HCT116 (cell line): ENCODE measurements at regions not wholly inside any gene's neighbourhood (a gene's known extent, or its start where the extent isn't known, plus 50 kb on each side); places are given as distances from the start of the nearest gene placed in this dataset.

Experiments used
- ATAC-seq: fragments of 200-7000 bp; cut with Tn5 transposase; 2 replicates; pipeline ENCODE4 v1.9.1; 2020; ENCODE audit warnings: mild to moderate bottlenecking, moderate library complexity
- BruUV-seq: library from RNA; stranded (reverse); fragments of 400-500 nt; replicated peaks from 2 replicates; lab custom pipeline; 2021; lab: Mats Ljungman, UMichigan
- CTCF ChIA-PET: fragments of 300-600 bp; sonication (Branson Sonifier 250); formaldehyde crosslinking; loops from one replicate; lab custom pipeline; 2021; ENCODE audit warnings: antibody characterized with exemption; lab: Charles Lee
- POLR2A ChIA-PET: fragments of 300-600, 350-600 bp; sonication (Branson Sonifier 250); formaldehyde crosslinking; loops from one replicate; lab custom pipeline; 2021; ENCODE audit warnings: antibody characterized with exemption; lab: Charles Lee
- RAD21 ChIA-PET, 2 experiments: fragments of 300-600 bp; sonication (Branson Sonifier 250); formaldehyde crosslinking; loops; one replicate each; lab custom pipeline; 2023; ENCODE audit warnings: low total read pairs in 2 of 2; ENCODE audit not compliant: uncharacterized antibody in 2 of 2, unreplicated experiment in 2 of 2, low non-redundant PET in 1 of 2; lab: Charles Lee
- DNase-seq: peaks from one replicate; pipeline ENCODE4 v3.0.0-alpha.2; 2010; ENCODE audit warnings: low read depth, low spot score
- H2AFZ ChIP-seq: fragments of 200-600 bp; shearing (Covaris generic), sonication (generic); 2 replicates; pipeline ENCODE4 v1.6.1; 2017; ENCODE audit warnings: low read depth, mixed run types, mixed read lengths, antibody characterized with exemption, low read length; ENCODE audit not compliant: poor library complexity, severe bottlenecking
- H3K27ac ChIP-seq: 2 replicates; pipeline ENCODE4 v1.5.1; 2012; ENCODE audit warnings: low read depth, low read length
- H3K27me3 ChIP-seq: fragments of 200-600 bp; sonication (generic); 2 replicates; pipeline ENCODE4 v1.6.1; 2016; ENCODE audit warnings: mixed run types, low read length, mixed read lengths; ENCODE audit not compliant: insufficient read depth
- H3K36me3 ChIP-seq, 2 experiments: fragments of 200-500 bp in 1 of 2; fragments of 200-600 bp in 1 of 2; sonication (Bioruptor generic) in 1 of 2; sonication (generic) in 1 of 2; 2 replicates each; pipeline versions ENCODE4 v1.5.1 to v1.6.1; 2014 to 2016; ENCODE audit warnings: low read length in 2 of 2, inconsistent platforms in 1 of 2, mixed read lengths in 1 of 2, mixed run types in 1 of 2; ENCODE audit not compliant: insufficient read depth in 2 of 2, control insufficient read depth in 1 of 2
- H3K4me1 ChIP-seq, 2 experiments: fragments of 200-600 bp in 1 of 2; sonication (generic) in 1 of 2; 2 replicates each; pipeline versions ENCODE4 v1.5.1 to v1.6.1; 2012 to 2017; ENCODE audit warnings: low read length in 2 of 2, inconsistent platforms in 1 of 2, mild to moderate bottlenecking in 1 of 2, mixed read lengths in 1 of 2, mixed run types in 1 of 2, moderate library complexity in 1 of 2; ENCODE audit not compliant: insufficient read depth in 2 of 2, control insufficient read depth in 1 of 2
- H3K4me2 ChIP-seq: fragments of 200-600 bp; sonication (generic); 2 replicates; pipeline ENCODE4 v1.6.1; 2017; ENCODE audit warnings: mixed run types, low read length, mixed read lengths
- H3K4me3 ChIP-seq, 2 experiments: fragments of 200-600 bp in 1 of 2; sonication (generic) in 1 of 2; replicated peaks in 1 of 2; 2 replicates each; pipeline ENCODE4 v1.5.1; 2011 to 2016; ENCODE audit warnings: low read length in 2 of 2, control low read depth in 1 of 2, low read depth in 1 of 2, mild to moderate bottlenecking in 1 of 2, mixed read lengths in 1 of 2, mixed run types in 1 of 2
- H3K79me2 ChIP-seq: fragments of 200-600 bp; sonication (generic); 2 replicates; pipeline ENCODE4 v1.6.1; 2017; ENCODE audit warnings: mild to moderate bottlenecking, mixed run types, low read length, moderate library complexity, mixed read lengths; ENCODE audit not compliant: insufficient read depth
- H3K9ac ChIP-seq: fragments of 200-600 bp; sonication (generic); 2 replicates; pipeline ENCODE4 v1.6.1; 2016; ENCODE audit warnings: low read length, mixed read lengths
- H3K9me2 ChIP-seq: fragments of 200-600 bp; sonication (generic), shearing (Covaris generic); 2 replicates; pipeline ENCODE4 v1.6.1; 2017; ENCODE audit warnings: mixed run types, mild to moderate bottlenecking, moderate library complexity; ENCODE audit not compliant: insufficient read depth
- H3K9me3 ChIP-seq, 2 experiments: fragments of 200-500 bp in 1 of 2; fragments of 200-600 bp in 1 of 2; sonication (Bioruptor generic) in 1 of 2; sonication (generic) in 1 of 2; 2 replicates each; pipeline ENCODE4 v1.6.1; 2014 to 2017; ENCODE audit warnings: low read length in 2 of 2, mixed read lengths in 2 of 2, inconsistent platforms in 1 of 2, low read depth in 1 of 2, mild to moderate bottlenecking in 1 of 2, mixed run types in 1 of 2, moderate library complexity in 1 of 2; ENCODE audit not compliant: control insufficient read depth in 1 of 2, insufficient read depth in 1 of 2
- H4K20me1 ChIP-seq: fragments of 200-600 bp; sonication (generic), shearing (Covaris generic); 2 replicates; pipeline ENCODE4 v1.6.1; 2017; ENCODE audit warnings: mixed run types, mild to moderate bottlenecking, moderate library complexity; ENCODE audit not compliant: insufficient read depth
- ATF3 ChIP-seq: IDR thresholded peaks from 2 replicates; pipeline ENCODE4 v1.6.1; 2012
- CBX3 ChIP-seq: IDR thresholded peaks from 2 replicates; pipeline ENCODE4 v1.6.1; 2012; ENCODE audit warnings: low read depth
- CTCF ChIP-seq, 3 experiments: fragments of 200-600 bp in 1 of 3; sonication (generic) in 1 of 3; IDR thresholded peaks in 2 of 3; conservative IDR thresholded peaks in 1 of 3; 2 replicates each; pipeline ENCODE4 v1.5.1; 2012 to 2017; ENCODE audit warnings: low read depth in 2 of 3, low read length in 2 of 3, antibody characterized with exemption in 1 of 3, borderline replicate concordance in 1 of 3, control low read depth in 1 of 3, mild to moderate bottlenecking in 1 of 3, mixed read lengths in 1 of 3, mixed run types in 1 of 3, moderate library complexity in 1 of 3; ENCODE audit not compliant: insufficient read depth in 1 of 3
- EGR1 ChIP-seq: IDR thresholded peaks from 2 replicates; pipeline ENCODE4 v1.6.1; 2012; ENCODE audit warnings: low read depth
- ELF1 ChIP-seq: IDR thresholded peaks from 2 replicates; pipeline ENCODE4 v1.6.1; 2012; ENCODE audit warnings: low read depth, borderline replicate concordance
- EZH2phosphoT487 ChIP-seq: fragments of 200-600 bp; IDR thresholded peaks from 2 replicates; pipeline ENCODE4 v1.6.1; 2018; ENCODE audit warnings: antibody characterized with exemption, borderline replicate concordance
- JUND ChIP-seq: IDR thresholded peaks from 2 replicates; pipeline ENCODE4 v1.6.1; 2012
- POLR2AphosphoS5 ChIP-seq: IDR thresholded peaks from 2 replicates; pipeline ENCODE4 v1.6.1; 2011; ENCODE audit warnings: mild to moderate bottlenecking, low read depth, low read length, moderate library complexity
- SRF ChIP-seq: IDR thresholded peaks from 2 replicates; pipeline ENCODE4 v1.6.1; 2012; ENCODE audit warnings: low read depth
- ZFX ChIP-seq: fragments of 450-650 bp; IDR thresholded peaks from 2 replicates; pipeline ENCODE4 v1.6.1; 2017
- intact Hi-C: fragments of 100-400 bp; cut with micrococcal nuclease; formaldehyde crosslinking; loops from 2 replicates; pipeline ENCODE4 v1.10.0; 2022

- no peak for TF ChIP-seq POLR2AphosphoS5
These were observed 195.9 kb upstream of the LDB2 start (continued) for GRCh38 chr4:17094159-17094875.

GRCh38 chr4:17093481-17093880 is 195.0 kb upstream of the LDB2 start:
- Histone ChIP-seq H3K9ac (no peak overlapping the region), H4K20me1 (no peaks in the 10 kb centered on the region), H3K4me1 (no peaks in the 10 kb centered on the region), H2AFZ (no peak overlapping the region), H3K36me3 (no peaks in the 10 kb centered on the region), H3K4me3 (no peak overlapping the region), H3K27ac (no peak overlapping the region), H3K27me3 (peaks cover 7% of the 10 kb centered on the region; the same call in 1 of the 2 replicates), H3K79me2 (no peaks in the 10 kb centered on the region), H3K9me3 (no peaks in the 10 kb centered on the region), H3K9me2 (no peaks in the 10 kb centered on the region), H3K4me2 (no peak overlapping the region)
- DNase-seq (no peak), ATAC-seq (no peak)
- no peak for TF ChIP-seq POLR2AphosphoS5
- no peak for TF ChIP-seq ELF1
- no peak for TF ChIP-seq ATF3
- no peak for TF ChIP-seq EGR1
- TF ChIP-seq CBX3 = no peak
- no peak for TF ChIP-seq JUND
- no peak for TF ChIP-seq EZH2phosphoT487
- no peak for TF ChIP-seq SRF
- no peak for TF ChIP-seq ZFX
- no peak for TF ChIP-seq CTCF (IDR thresholded peaks at IDR 0.05 in 2 of 3, conservative IDR thresholded peaks at IDR 0.05 in 1 of 3; ENCODE audit: borderline replicate concordance in 1 of 3, insufficient read depth in 1 of 3, low read depth in 2 of 3, low read length in 2 of 3)
- ChIA-PET RAD21 (no interaction called here), CTCF (no interaction called here), POLR2A (no interaction called here)
- intact Hi-C loops = no loop called here
- BruUV-seq = no TSS peak
